Kidney (tissue), 13 donors: ENCODE measurements at regions not wholly inside any gene's neighbourhood (a gene's known extent, or its start where the extent isn't known, plus 50 kb on each side); places are given as distances from the start of the nearest gene placed in this dataset.

Experiments
- DNase-seq, 5 donors: peaks; one replicate each; pipeline ENCODE4 v3.0.0-alpha.2; 2013 to 2020
- FAIRE-seq: peaks from 2 replicates; lab custom pipeline; 2012; peaks lifted over from hg19 to GRCh38; lab: Jason Lieb, UNC
- H3K27ac ChIP-seq, 2 donors: one replicate each; pipeline ENCODE4 v1.7.0; 2013; ENCODE audit warnings: low read depth in 2 of 2, low read length in 2 of 2, inconsistent platforms in 1 of 2
- H3K27me3 ChIP-seq: one replicate; pipeline ENCODE4 v1.7.1; 2013; ENCODE audit warnings: low read length, inconsistent platforms; ENCODE audit not compliant: control insufficient read depth, insufficient read depth
- H3K36me3 ChIP-seq, 3 donors: one replicate each; pipeline versions ENCODE4 v1.7.0 to v1.7.1; 2013; ENCODE audit warnings: low read length in 3 of 3, control low read depth in 1 of 3, inconsistent platforms in 1 of 3; ENCODE audit not compliant: insufficient read depth in 3 of 3, control insufficient read depth in 2 of 3
- H3K4me1 ChIP-seq, 3 donors: one replicate each; pipeline versions ENCODE4 v1.7.0 to v1.7.1; 2013; ENCODE audit warnings: low read length in 3 of 3, inconsistent platforms in 1 of 3, low read depth in 1 of 3; ENCODE audit not compliant: control insufficient read depth in 2 of 3, insufficient read depth in 2 of 3
- H3K4me3 ChIP-seq, 3 donors: one replicate each; pipeline versions ENCODE4 v1.7.0 to v1.8.1; 2013; ENCODE audit warnings: low read length in 3 of 3, control low read depth in 1 of 3, inconsistent platforms in 1 of 3
- H3K9ac ChIP-seq, 3 donors: one replicate each; pipeline versions ENCODE4 v1.7.0 to v1.7.1; 2013; ENCODE audit warnings: low read length in 3 of 3, control low read depth in 1 of 3, inconsistent platforms in 1 of 3
- H3K9me3 ChIP-seq, 3 donors: one replicate each; pipeline versions ENCODE4 v1.7.0 to v1.7.1; 2013; ENCODE audit warnings: low read length in 3 of 3, control low read depth in 1 of 3, inconsistent platforms in 1 of 3; ENCODE audit not compliant: control insufficient read depth in 2 of 3, insufficient read depth in 1 of 3
- CTCF ChIP-seq: IDR thresholded peaks from 3 replicates; pipeline ENCODE4 v1.5.1; 2012; ENCODE audit warnings: mild to moderate bottlenecking, moderate library complexity, borderline replicate concordance; ENCODE audit not compliant: insufficient read depth; ENCODE audit errors: extremely low read depth
- intact Hi-C: fragments of 100-400 bp; cut with DNase I; formaldehyde crosslinking; loops from one replicate; pipeline ENCODE4 v1.11.1; 2022
- donor health status: control.
- donor health status: control.
- donor health status: control.
- donor health status: control.
- donor health status: control.
- donor health status: DM: yes; HTN: yes; CAD: no.
- donor health status: Normal renal cell carcinoma (clear cell type).

- H3K4me3 ChIP-seq: no peak overlapping the region
- FAIRE-seq (no peak), DNase-seq (no peak)
- no peak overlapping the region for H3K27ac ChIP-seq
- TF ChIP-seq CTCF: no peak
- no peaks in the 10 kb centered on the region for H3K4me1 ChIP-seq
- H3K9ac ChIP-seq: no peak overlapping the region
- H3K36me3 ChIP-seq: no peaks in the 10 kb centered on the region
- H3K9me3 ChIP-seq: no peaks in the 10 kb centered on the region
- intact Hi-C loops: no loop called here
- H3K27me3 ChIP-seq: no peaks in the 10 kb centered on the region
Measured at GRCh38 chr17:45692661-45693060, 91.5 kb upstream of the CRHR1 start.

- Histone ChIP-seq H3K9ac (no peak overlapping the region), H3K27ac (no peak overlapping the region), H3K27me3 (no peaks in the 10 kb centered on the region), H3K4me1 (no peaks in the 10 kb centered on the region), H3K36me3 (no peaks in the 10 kb centered on the region), H3K9me3 (no peaks in the 10 kb centered on the region), H3K4me3 (no peak overlapping the region)
- intact Hi-C loops: no loop called here
- DNase-seq: no peak
- no peak for TF ChIP-seq CTCF
- FAIRE-seq: no peak
Measured at GRCh38 chr17:45693792-45694191, 90.3 kb upstream of the CRHR1 start.

- H3K36me3 ChIP-seq: no peaks in the 10 kb centered on the region
- no peaks in the 10 kb centered on the region for H3K27me3 ChIP-seq
- no peak overlapping the region for H3K9ac ChIP-seq
- no peak overlapping the region for H3K4me3 ChIP-seq
- H3K4me1 ChIP-seq: no peaks in the 10 kb centered on the region
- H3K27ac ChIP-seq: no peak overlapping the region
- TF ChIP-seq CTCF: no peak
- DNase-seq: no peak
- intact Hi-C loops: no loop called here
- no peaks in the 10 kb centered on the region for H3K9me3 ChIP-seq
- no peak for FAIRE-seq
Measured at GRCh38 chr17:45696442-45696841, 87.7 kb upstream of the CRHR1 start.

- Histone ChIP-seq H3K27ac (no peak overlapping the region), H3K4me3 (no peak overlapping the region), H3K4me1 (no peaks in the 10 kb centered on the region), H3K27me3 (no peaks in the 10 kb centered on the region), H3K9me3 (no peaks in the 10 kb centered on the region), H3K9ac (no peak overlapping the region), H3K36me3 (no peaks in the 10 kb centered on the region)
- intact Hi-C loops: no loop called here
- TF ChIP-seq CTCF: no peak
- FAIRE-seq (no peak), DNase-seq (no peak)
Measured at GRCh38 chr17:45697076-45697475, 87.0 kb upstream of the CRHR1 start.
